ENCODE measurements at regions not wholly inside any gene's neighbourhood (a gene's known extent, or its start where the extent isn't known, plus 50 kb on each side); places are given as distances from the start of the nearest gene placed in this dataset.

GRCh38 chr11:43212279-43212678 lies 99.5 kb upstream of the API5 start:
- no peak overlapping the region for H3K27ac Mint-ChIP-seq (ENCODE audit: unreplicated experiment)
- peaks cover 8% of the 10 kb centered on the region for H3K36me3 Mint-ChIP-seq (ENCODE audit: low read depth)
- no peak for DNase-seq (ENCODE audit: low read depth, low spot score)

GRCh38 chr11:43214471-43214870 lies 97.3 kb upstream of the API5 start:
- Mint-ChIP-seq H3K9me3 (peaks cover 12% of the 10 kb centered on the region), H3K27me3 (ENCODE audit: low read depth) (peaks cover 2% of the 10 kb centered on the region), H3K4me3 (no peak overlapping the region), H3K27ac (ENCODE audit: unreplicated experiment) (no peak overlapping the region), H3K36me3 (ENCODE audit: low read depth) (peaks cover 5% of the 10 kb centered on the region), H3K4me1 (no peaks in the 10 kb centered on the region)
- TF ChIP-seq CTCF (conservative IDR thresholded peaks at IDR 0.05): no peak
- no peak for DNase-seq (ENCODE audit: low read depth, low spot score)

More at GRCh38 chr11:43212279-43212678, 99.5 kb upstream of the API5 start:
- H3K9me3 Mint-ChIP-seq: peaks cover 24% of the 10 kb centered on the region
- H3K27me3 Mint-ChIP-seq (ENCODE audit: low read depth): peaks cover 2% of the 10 kb centered on the region
- no peak for TF ChIP-seq CTCF (conservative IDR thresholded peaks at IDR 0.05)
- H3K4me1 Mint-ChIP-seq: no peaks in the 10 kb centered on the region
- no peak overlapping the region for H3K4me3 Mint-ChIP-seq

GRCh38 chr11:43217849-43218248 lies 93.9 kb upstream of the API5 start:
- no peak for TF ChIP-seq CTCF (conservative IDR thresholded peaks at IDR 0.05)
- H3K9me3 Mint-ChIP-seq: peaks cover 6% of the 10 kb centered on the region
- no peak overlapping the region for H3K4me3 Mint-ChIP-seq
- no peak for DNase-seq (ENCODE audit: low read depth, low spot score)
- H3K27me3 Mint-ChIP-seq (ENCODE audit: low read depth): no peaks in the 10 kb centered on the region
- no peak overlapping the region for H3K27ac Mint-ChIP-seq (ENCODE audit: unreplicated experiment)
- no peaks in the 10 kb centered on the region for H3K36me3 Mint-ChIP-seq (ENCODE audit: low read depth)
- no peaks in the 10 kb centered on the region for H3K4me1 Mint-ChIP-seq

- no peaks in the 10 kb centered on the region for H3K27me3 Mint-ChIP-seq (ENCODE audit: low read depth)
- no peak for DNase-seq (ENCODE audit: low read depth, low spot score)
- no peak overlapping the region for H3K27ac Mint-ChIP-seq (ENCODE audit: unreplicated experiment)
- TF ChIP-seq CTCF (conservative IDR thresholded peaks at IDR 0.05): no peak
- H3K4me1 Mint-ChIP-seq: no peaks in the 10 kb centered on the region
- no peak overlapping the region for H3K4me3 Mint-ChIP-seq
- H3K36me3 Mint-ChIP-seq (ENCODE audit: low read depth): no peaks in the 10 kb centered on the region
- H3K9me3 Mint-ChIP-seq: peaks cover 3% of the 10 kb centered on the region
These were observed 89.6 kb upstream of the API5 start for GRCh38 chr11:43222215-43222614.

- Mint-ChIP-seq H3K9me3 (peaks cover 3% of the 10 kb centered on the region), H3K4me3 (no peak overlapping the region), H3K36me3 (ENCODE audit: low read depth) (no peaks in the 10 kb centered on the region), H3K4me1 (no peaks in the 10 kb centered on the region), H3K27ac (ENCODE audit: unreplicated experiment) (no peak overlapping the region), H3K27me3 (ENCODE audit: low read depth) (no peaks in the 10 kb centered on the region)
- DNase-seq (ENCODE audit: low read depth, low spot score): no peak
- TF ChIP-seq CTCF (conservative IDR thresholded peaks at IDR 0.05): no peak
These were observed 88.8 kb upstream of the API5 start for GRCh38 chr11:43223026-43223425.

- Mint-ChIP-seq H3K4me1 (peaks cover 5% of the 10 kb centered on the region), H3K36me3 (ENCODE audit: low read depth) (peaks cover 3% of the 10 kb centered on the region), H3K9me3 (peaks cover 16% of the 10 kb centered on the region), H3K27ac (ENCODE audit: unreplicated experiment) (no peak overlapping the region), H3K27me3 (ENCODE audit: low read depth) (no peaks in the 10 kb centered on the region), H3K4me3 (no peak overlapping the region)
- no peak for TF ChIP-seq CTCF (conservative IDR thresholded peaks at IDR 0.05)
- DNase-seq (ENCODE audit: low read depth, low spot score): no peak
These were observed 76.9 kb upstream of the API5 start for GRCh38 chr11:43234881-43235280.

All from neural crest cell (in vitro differentiated cells).